Activated naive CD8-positive, alpha-beta T cell treated with anti-CD3 and anti-CD28 coated beads, Interleukin-2, amount 10 ng/mL, durations not matched to agents 7 days and 5 days (primary cell): ENCODE measurements at regions not wholly inside any gene's neighbourhood (a gene's known extent, or its start where the extent isn't known, plus 50 kb on each side); places are given as distances from the start of the nearest gene placed in this dataset.

Experiments
- ATAC-seq: fragments of 150-1000 bp; cut with Tn5 transposase; one replicate; pipeline ENCODE4 v1.10.0; 2021; ENCODE audit warnings: low read depth, moderate library complexity
- POLR2A ChIA-PET: fragments of 350-600 bp; sonication (Branson Sonifier 250); formaldehyde crosslinking; loops from one replicate; lab custom pipeline; 2021; ENCODE audit warnings: antibody characterized with exemption; lab: Charles Lee
- DNase-seq: peaks from one replicate; pipeline ENCODE4 v3.0.0; 2021
- H3K27ac Mint-ChIP-seq: one replicate; pipeline ENCODE4 v1.8.0; 2022; ENCODE audit warnings: mild to moderate bottlenecking, mixed read lengths
- H3K27me3 Mint-ChIP-seq: one replicate; pipeline ENCODE4 v1.8.0; 2022; ENCODE audit warnings: mild to moderate bottlenecking, moderate library complexity, mixed read lengths
- H3K36me3 Mint-ChIP-seq: one replicate; pipeline ENCODE4 v1.8.0; 2021; ENCODE audit warnings: mild to moderate bottlenecking, mixed read lengths
- H3K4me1 Mint-ChIP-seq: one replicate; pipeline ENCODE4 v1.8.0; 2021; ENCODE audit warnings: mixed read lengths
- H3K4me3 Mint-ChIP-seq: one replicate; pipeline ENCODE4 v1.8.0; 2022; ENCODE audit warnings: mild to moderate bottlenecking, moderate library complexity, mixed read lengths
- H3K9me3 Mint-ChIP-seq: one replicate; pipeline ENCODE4 v1.8.0; 2021; ENCODE audit warnings: mixed read lengths

DNA sequence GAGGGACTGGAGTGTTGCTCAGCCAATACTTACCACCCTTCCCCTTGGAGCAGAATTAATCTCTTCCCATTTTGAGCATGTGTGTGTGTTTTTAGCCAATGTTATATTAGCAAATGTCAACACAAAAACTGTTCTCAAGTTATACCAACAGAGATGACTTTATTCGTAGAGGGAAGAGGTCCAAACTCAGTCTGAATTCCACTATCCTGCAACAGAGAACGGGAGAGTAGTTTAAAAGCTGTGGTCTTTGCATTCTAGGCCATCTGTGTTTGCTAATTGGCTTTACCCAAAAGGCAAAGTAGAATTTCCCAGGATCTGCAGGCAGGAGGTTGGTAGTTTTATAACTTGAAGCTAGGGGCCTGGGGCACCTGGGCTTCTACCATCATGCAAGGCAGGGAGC is 847.9 kb upstream of the TMEM132C start:
- no peaks in the 10 kb centered on the region for H3K27me3 Mint-ChIP-seq
- no peaks in the 10 kb centered on the region for H3K4me1 Mint-ChIP-seq
- no peak overlapping the region for H3K27ac Mint-ChIP-seq
- POLR2A ChIA-PET = no interaction called here
- H3K9me3 Mint-ChIP-seq = peaks cover 13% of the 10 kb centered on the region
- H3K4me3 Mint-ChIP-seq = no peak overlapping the region
- no peak for DNase-seq
- ATAC-seq = no peak
- H3K36me3 Mint-ChIP-seq = no peaks in the 10 kb centered on the region

- Mint-ChIP-seq H3K4me1 (no peaks in the 10 kb centered on the region), H3K27me3 (no peaks in the 10 kb centered on the region), H3K4me3 (no peak overlapping the region), H3K36me3 (no peaks in the 10 kb centered on the region), H3K9me3 (peaks cover 13% of the 10 kb centered on the region), H3K27ac (no peak overlapping the region)
- no peak for ATAC-seq
- POLR2A ChIA-PET = no interaction called here
- no peak for DNase-seq
Observed at GRCh38 chr12:127421614-127422013, 845.4 kb upstream of the TMEM132C start.

DNA sequence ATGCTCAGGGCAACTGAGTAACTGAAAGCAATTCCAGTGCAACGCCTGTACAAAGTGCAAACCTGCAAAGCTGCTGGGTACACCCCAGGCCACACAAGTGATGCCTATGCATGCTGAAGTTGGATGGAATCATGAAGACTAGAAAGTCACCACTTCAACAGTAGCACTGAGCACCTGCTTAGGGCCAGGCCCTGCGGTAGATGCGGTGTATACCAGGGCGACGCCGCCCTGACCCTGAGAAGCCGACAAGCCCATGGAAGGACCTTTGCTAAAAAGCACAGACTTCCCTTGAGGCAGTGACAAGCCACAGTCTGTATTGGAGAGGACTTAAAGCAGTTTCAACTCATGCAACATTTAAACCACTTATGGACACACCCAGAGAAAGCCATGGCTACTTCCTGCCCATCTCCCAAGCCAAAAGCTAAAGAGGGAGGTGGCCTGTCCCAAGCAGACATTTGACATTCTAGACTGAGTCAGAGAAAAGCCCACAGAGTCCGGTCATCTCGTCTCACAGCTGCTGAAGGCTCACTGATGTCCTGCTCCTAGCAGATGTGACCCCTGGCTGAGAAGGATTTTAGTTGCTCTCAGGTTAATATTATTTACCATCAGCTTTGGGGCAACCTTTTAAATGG is 843.9 kb upstream of the TMEM132C start:
- H3K4me3 Mint-ChIP-seq = no peak overlapping the region
- POLR2A ChIA-PET = no interaction called here

GRCh38 chr12:127425474-127425873 is 841.5 kb upstream of the TMEM132C start:
- POLR2A ChIA-PET = no interaction called here
- Mint-ChIP-seq H3K27me3 (no peaks in the 10 kb centered on the region), H3K9me3 (peaks cover 4% of the 10 kb centered on the region), H3K36me3 (no peaks in the 10 kb centered on the region), H3K27ac (no peak overlapping the region), H3K4me1 (no peaks in the 10 kb centered on the region), H3K4me3 (no peak overlapping the region)
- ATAC-seq = no peak
- DNase-seq = no peak

More for the DNA sequence above, 843.9 kb upstream of the TMEM132C start:
- no peak for ATAC-seq
- Mint-ChIP-seq H3K4me1 (no peaks in the 10 kb centered on the region), H3K9me3 (peaks cover 9% of the 10 kb centered on the region), H3K36me3 (no peaks in the 10 kb centered on the region), H3K27ac (no peak overlapping the region), H3K27me3 (no peaks in the 10 kb centered on the region)
- DNase-seq = no peak

DNA sequence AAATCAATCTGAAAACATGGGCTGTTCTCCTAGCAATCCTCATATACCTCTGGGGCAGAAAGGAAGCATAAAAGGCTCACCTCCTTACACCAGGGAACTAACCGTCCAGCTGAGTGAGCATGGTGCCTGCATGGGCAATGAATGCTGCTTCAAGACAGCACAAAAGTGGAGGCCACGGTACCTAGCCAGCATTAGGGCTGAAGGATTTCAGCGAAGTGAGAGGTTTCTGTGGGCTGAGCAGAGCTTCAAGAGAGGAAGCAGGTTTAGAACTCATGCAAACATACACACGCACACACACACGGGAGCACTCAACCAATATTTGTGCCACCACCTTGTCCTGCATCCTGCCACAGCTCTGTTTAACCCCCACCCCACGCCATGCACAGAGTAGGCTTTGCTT is 838.5 kb upstream of the TMEM132C start:
- POLR2A ChIA-PET = no interaction called here
- no peak overlapping the region for H3K4me3 Mint-ChIP-seq
- ATAC-seq = no peak

GRCh38 chr12:127429551-127430285 is 837.3 kb upstream of the TMEM132C start:
- DNase-seq = no peak
- Mint-ChIP-seq H3K9me3 (peaks cover 2% of the 10 kb centered on the region), H3K4me1 (no peaks in the 10 kb centered on the region), H3K36me3 (no peaks in the 10 kb centered on the region), H3K27ac (no peak overlapping the region), H3K4me3 (no peak overlapping the region), H3K27me3 (no peaks in the 10 kb centered on the region)
- POLR2A ChIA-PET = no interaction called here
- no peak for ATAC-seq

More for the DNA sequence above, 838.5 kb upstream of the TMEM132C start:
- Mint-ChIP-seq H3K9me3 (peaks cover 2% of the 10 kb centered on the region), H3K4me1 (no peaks in the 10 kb centered on the region), H3K36me3 (no peaks in the 10 kb centered on the region), H3K27ac (no peak overlapping the region), H3K27me3 (no peaks in the 10 kb centered on the region)
- DNase-seq = no peak

DNA sequence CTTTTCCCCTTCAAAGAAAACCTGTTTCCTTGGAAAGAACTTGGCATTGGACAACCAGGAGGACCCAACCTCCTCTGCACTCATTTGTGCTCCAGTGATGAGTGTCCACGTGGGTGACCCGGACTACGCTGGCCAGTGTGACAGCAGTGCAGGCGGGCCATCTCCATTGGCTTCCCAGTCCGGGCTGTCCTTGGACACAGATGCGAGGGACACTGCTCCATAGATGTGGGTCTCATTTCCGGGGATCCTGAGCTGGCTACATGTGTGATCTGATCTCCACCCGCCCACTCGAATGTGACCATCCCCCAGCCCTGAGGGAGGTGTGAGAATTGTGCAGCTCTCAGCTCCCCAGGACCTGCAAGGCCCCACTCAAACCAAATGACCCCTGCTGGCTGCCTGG is 836.6 kb upstream of the TMEM132C start:
- H3K9me3 Mint-ChIP-seq = no peaks in the 10 kb centered on the region
- DNase-seq = no peak
- no peak for ATAC-seq
- no peaks in the 10 kb centered on the region for H3K27me3 Mint-ChIP-seq
- H3K4me3 Mint-ChIP-seq = no peak overlapping the region
- POLR2A ChIA-PET = no interaction called here
- H3K36me3 Mint-ChIP-seq = no peaks in the 10 kb centered on the region
- H3K27ac Mint-ChIP-seq = no peak overlapping the region
- H3K4me1 Mint-ChIP-seq = no peaks in the 10 kb centered on the region

DNA sequence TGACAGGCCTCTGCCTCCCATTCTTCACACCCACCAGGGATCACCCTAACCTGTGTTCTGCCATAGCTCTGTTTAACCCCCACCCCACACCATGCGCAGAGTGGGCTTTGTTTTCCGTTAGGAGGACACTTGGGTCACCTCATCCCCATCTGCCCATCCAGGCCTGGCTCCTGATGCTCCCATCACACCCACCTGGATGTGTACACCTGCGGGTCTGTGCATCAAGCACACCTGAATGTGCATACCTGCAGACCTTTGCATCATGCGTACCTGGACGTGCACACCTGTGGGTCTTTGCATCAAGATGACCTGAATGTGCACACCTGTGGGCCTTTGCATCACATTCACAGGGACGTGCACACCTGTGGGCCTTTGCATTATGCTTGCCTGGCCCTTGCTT is 835.8 kb upstream of the TMEM132C start:
- Mint-ChIP-seq H3K4me1 (no peaks in the 10 kb centered on the region), H3K27ac (no peak overlapping the region), H3K27me3 (no peaks in the 10 kb centered on the region), H3K9me3 (no peaks in the 10 kb centered on the region), H3K36me3 (no peaks in the 10 kb centered on the region), H3K4me3 (no peak overlapping the region)
- POLR2A ChIA-PET = no interaction called here
- DNase-seq (no peak), ATAC-seq (no peak)

GRCh38 chr12:127431594-127431993 is 835.4 kb upstream of the TMEM132C start:
- no peaks in the 10 kb centered on the region for H3K36me3 Mint-ChIP-seq
- H3K4me1 Mint-ChIP-seq = no peaks in the 10 kb centered on the region
- POLR2A ChIA-PET = no interaction called here
- no peak overlapping the region for H3K27ac Mint-ChIP-seq
- peaks cover 1% of the 10 kb centered on the region for H3K9me3 Mint-ChIP-seq
- DNase-seq (no peak), ATAC-seq (no peak)
- H3K27me3 Mint-ChIP-seq = no peaks in the 10 kb centered on the region
- H3K4me3 Mint-ChIP-seq = no peak overlapping the region

DNA sequence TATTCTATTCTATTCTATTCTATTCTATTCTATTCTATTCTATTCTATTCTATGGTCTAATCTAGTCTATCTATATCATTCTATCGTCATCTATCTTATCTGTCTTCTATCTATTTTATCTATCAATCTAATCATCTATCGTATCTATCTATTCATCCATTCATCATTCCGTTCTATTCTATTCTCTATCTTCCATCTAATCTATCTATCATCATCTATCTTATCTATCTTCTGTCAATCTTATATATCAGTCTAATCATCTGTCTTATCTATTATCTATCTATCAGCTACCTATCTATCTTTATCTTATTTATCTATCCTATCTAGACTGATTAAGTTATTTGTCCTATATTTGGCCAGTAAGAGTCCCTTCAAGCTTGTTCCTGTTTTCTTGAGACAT is 831.5 kb upstream of the TMEM132C start:
- no peak for ATAC-seq
- no peaks in the 10 kb centered on the region for H3K4me1 Mint-ChIP-seq
- no peak overlapping the region for H3K27ac Mint-ChIP-seq

GRCh38 chr12:127438512-127439244 is 828.3 kb upstream of the TMEM132C start:
- Mint-ChIP-seq H3K4me1 (no peaks in the 10 kb centered on the region), H3K27ac (no peak overlapping the region), H3K4me3 (no peak overlapping the region), H3K9me3 (peaks cover 15% of the 10 kb centered on the region), H3K36me3 (no peaks in the 10 kb centered on the region), H3K27me3 (no peaks in the 10 kb centered on the region)
- POLR2A ChIA-PET = no interaction called here
- DNase-seq = no peak
- ATAC-seq = no peak

More for the DNA sequence above, 831.5 kb upstream of the TMEM132C start:
- H3K4me3 Mint-ChIP-seq = no peak overlapping the region
- peaks cover 9% of the 10 kb centered on the region for H3K9me3 Mint-ChIP-seq
- no peaks in the 10 kb centered on the region for H3K27me3 Mint-ChIP-seq
- H3K36me3 Mint-ChIP-seq = no peaks in the 10 kb centered on the region
- no peak for DNase-seq
- POLR2A ChIA-PET = no interaction called here

DNA sequence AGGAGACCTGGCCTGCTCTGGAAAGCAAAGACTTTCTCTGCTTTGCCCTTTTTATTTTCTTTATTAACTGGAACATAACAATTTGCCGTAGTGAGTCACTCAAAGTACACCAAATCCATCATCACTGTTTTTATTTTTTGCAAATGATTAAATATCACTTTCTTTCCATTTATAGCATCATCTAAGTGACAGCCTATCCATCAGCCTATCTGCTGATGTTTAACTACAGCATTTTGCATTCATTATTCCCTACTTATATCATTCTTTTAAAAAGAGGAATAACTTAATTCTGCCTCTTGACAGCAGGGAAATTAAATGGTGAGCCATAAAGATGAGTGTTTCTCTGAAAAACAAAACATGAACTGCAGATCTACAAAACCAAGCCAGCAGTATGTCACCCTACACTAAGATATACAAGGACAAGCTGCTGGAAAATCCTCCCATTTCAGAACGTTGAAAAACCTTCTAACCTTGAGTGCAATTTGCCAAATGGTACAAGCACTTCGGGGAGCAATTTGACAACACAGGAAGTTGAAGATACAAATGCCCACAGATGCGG is 821.3 kb upstream of the TMEM132C start:
- POLR2A ChIA-PET = no interaction called here
- no peak overlapping the region for H3K4me3 Mint-ChIP-seq
- peaks cover 6% of the 10 kb centered on the region for H3K9me3 Mint-ChIP-seq
- DNase-seq = no peak
- no peaks in the 10 kb centered on the region for H3K36me3 Mint-ChIP-seq
- no peaks in the 10 kb centered on the region for H3K27me3 Mint-ChIP-seq
- H3K4me1 Mint-ChIP-seq = no peaks in the 10 kb centered on the region
- ATAC-seq = no peak
- no peak overlapping the region for H3K27ac Mint-ChIP-seq

DNA sequence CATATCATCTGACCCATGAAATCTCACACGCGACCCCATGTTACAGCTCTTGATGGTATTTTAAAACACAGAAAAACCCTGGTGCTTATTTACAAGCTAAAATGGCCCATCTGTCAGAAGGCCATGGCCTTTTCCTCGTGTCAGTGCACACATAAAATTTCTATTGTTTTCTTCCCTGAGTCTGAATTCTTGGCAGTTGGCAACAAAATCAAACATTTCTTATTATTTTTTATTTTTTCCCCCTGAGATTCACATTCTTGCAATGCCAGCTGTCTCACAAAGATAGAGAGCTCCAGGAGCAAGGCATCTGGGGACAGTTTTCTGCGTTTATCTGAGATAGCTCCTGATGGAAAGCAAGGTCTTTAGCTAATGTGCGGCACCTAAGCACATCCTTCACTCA is 818.1 kb upstream of the TMEM132C start:
- POLR2A ChIA-PET = no interaction called here
- Mint-ChIP-seq H3K36me3 (no peaks in the 10 kb centered on the region), H3K4me1 (no peaks in the 10 kb centered on the region), H3K4me3 (no peak overlapping the region), H3K27me3 (no peaks in the 10 kb centered on the region), H3K27ac (no peak overlapping the region), H3K9me3 (no peaks in the 10 kb centered on the region)
- DNase-seq = no peak
- no peak for ATAC-seq
